Gastroesophageal sphincter (tissue), 3 donors: ENCODE measurements at regions not wholly inside any gene's neighbourhood (a gene's known extent, or its start where the extent isn't known, plus 50 kb on each side); places are given as distances from the start of the nearest gene placed in this dataset.

Source experiments
- EP300 ChIP-seq: sonication (generic); formaldehyde crosslinking; IDR thresholded peaks from one replicate; pipeline ENCODE4 v1.6.1; 2017; ENCODE audit warnings: antibody characterized with exemption, mild to moderate bottlenecking
- POLR2AphosphoS5 ChIP-seq: sonication (generic); formaldehyde crosslinking; IDR thresholded peaks from one replicate; pipeline ENCODE4 v1.6.1; 2017; ENCODE audit warnings: antibody characterized with exemption
- TF ChIP-seq, protein P1 (sequence below), 4 experiments: fragments of 200-600 bp in 2 of 4; fragments of 450-650 bp in 2 of 4; sonication (generic) in 1 of 4; IDR thresholded peaks; one replicate each; pipeline ENCODE4 v1.5.1; 2017 to 2019; ENCODE audit warnings: antibody characterized with exemption in 4 of 4, mild to moderate bottlenecking in 2 of 4, moderate library complexity in 2 of 4

GRCh38 chr13:73413656-73414055 is 354.9 kb downstream of the KLF5 start:
- no peak for TF ChIP-seq EP300
- TF ChIP-seq, protein P1, sequence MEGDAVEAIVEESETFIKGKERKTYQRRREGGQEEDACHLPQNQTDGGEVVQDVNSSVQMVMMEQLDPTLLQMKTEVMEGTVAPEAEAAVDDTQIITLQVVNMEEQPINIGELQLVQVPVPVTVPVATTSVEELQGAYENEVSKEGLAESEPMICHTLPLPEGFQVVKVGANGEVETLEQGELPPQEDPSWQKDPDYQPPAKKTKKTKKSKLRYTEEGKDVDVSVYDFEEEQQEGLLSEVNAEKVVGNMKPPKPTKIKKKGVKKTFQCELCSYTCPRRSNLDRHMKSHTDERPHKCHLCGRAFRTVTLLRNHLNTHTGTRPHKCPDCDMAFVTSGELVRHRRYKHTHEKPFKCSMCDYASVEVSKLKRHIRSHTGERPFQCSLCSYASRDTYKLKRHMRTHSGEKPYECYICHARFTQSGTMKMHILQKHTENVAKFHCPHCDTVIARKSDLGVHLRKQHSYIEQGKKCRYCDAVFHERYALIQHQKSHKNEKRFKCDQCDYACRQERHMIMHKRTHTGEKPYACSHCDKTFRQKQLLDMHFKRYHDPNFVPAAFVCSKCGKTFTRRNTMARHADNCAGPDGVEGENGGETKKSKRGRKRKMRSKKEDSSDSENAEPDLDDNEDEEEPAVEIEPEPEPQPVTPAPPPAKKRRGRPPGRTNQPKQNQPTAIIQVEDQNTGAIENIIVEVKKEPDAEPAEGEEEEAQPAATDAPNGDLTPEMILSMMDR (IDR thresholded peaks at IDR 0.05) = no peak
- no peak for TF ChIP-seq POLR2AphosphoS5
